Left ventricle myocardium inferior (tissue), 1 donor: ENCODE measurements at regions not wholly inside any gene's neighbourhood (a gene's known extent, or its start where the extent isn't known, plus 50 kb on each side); places are given as distances from the start of the nearest gene placed in this dataset.
"Not testable (repeated sequence)": the region's sequence is repeated elsewhere in the genome, so short reads cannot be mapped to it uniquely, and the experiment has no call there.

Experiments used
- DNase-seq: peaks from one replicate; pipeline ENCODE4 v3.0.0-alpha.2; 2020
- H3K27ac ChIP-seq: fragments of 200-600 bp; replicated peaks from 2 replicates; pipeline ENCODE4 v1.8.0; 2021
- H3K27me3 ChIP-seq: fragments of 200-600 bp; 2 replicates; pipeline ENCODE4 v1.8.0; 2021; ENCODE audit warnings: low read depth
- H3K36me3 ChIP-seq: fragments of 200-600 bp; 2 replicates; pipeline ENCODE4 v1.8.0; 2021
- H3K4me1 ChIP-seq: fragments of 200-600 bp; 2 replicates; pipeline ENCODE4 v1.8.0; 2021
- H3K4me3 ChIP-seq: fragments of 200-600 bp; 2 replicates; pipeline ENCODE4 v1.8.0; 2021; ENCODE audit warnings: mild to moderate bottlenecking, moderate library complexity
- H3K9me3 ChIP-seq: fragments of 200-600 bp; replicated peaks from 2 replicates; pipeline ENCODE4 v1.8.0; 2021
- CTCF ChIP-seq: fragments of 200-600 bp; IDR thresholded peaks from 2 replicates; pipeline ENCODE4 v1.8.0; 2021; ENCODE audit warnings: antibody characterized with exemption, mild to moderate bottlenecking, borderline replicate concordance
- intact Hi-C: fragments of 100-400 bp; cut with micrococcal nuclease; formaldehyde crosslinking; loops from one replicate; pipeline ENCODE4 v1.11.0; 2022
- donor health status: DM: no; HTN: yes; CAD: no; lungs with severe emphysema.

- H3K27me3 ChIP-seq, result peaks cover 21% of the 10 kb centered on the region
- H3K9me3 ChIP-seq, result no peaks in the 10 kb centered on the region
- no peaks in the 10 kb centered on the region for H3K4me1 ChIP-seq
- H3K36me3 ChIP-seq, result no peaks in the 10 kb centered on the region
- no peak for DNase-seq
- no peak overlapping the region for H3K4me3 ChIP-seq
- H3K27ac ChIP-seq, result no peak overlapping the region
- no peak for TF ChIP-seq CTCF
- intact Hi-C loops, result no loop called here
These were observed 76.3 kb upstream of the LMNTD1 start for GRCh38 chr12:25629341-25629740.

- H3K4me1 ChIP-seq, H3K4me3 ChIP-seq, DNase-seq, intact Hi-C loops, H3K9me3 ChIP-seq, H3K27ac ChIP-seq, H3K36me3 ChIP-seq: not testable (repeated sequence)
- peaks cover 21% of the 10 kb centered on the region for H3K27me3 ChIP-seq
These were observed 77.8 kb upstream of the LMNTD1 start for GRCh38 chr12:25630735-25631515.

DNA sequence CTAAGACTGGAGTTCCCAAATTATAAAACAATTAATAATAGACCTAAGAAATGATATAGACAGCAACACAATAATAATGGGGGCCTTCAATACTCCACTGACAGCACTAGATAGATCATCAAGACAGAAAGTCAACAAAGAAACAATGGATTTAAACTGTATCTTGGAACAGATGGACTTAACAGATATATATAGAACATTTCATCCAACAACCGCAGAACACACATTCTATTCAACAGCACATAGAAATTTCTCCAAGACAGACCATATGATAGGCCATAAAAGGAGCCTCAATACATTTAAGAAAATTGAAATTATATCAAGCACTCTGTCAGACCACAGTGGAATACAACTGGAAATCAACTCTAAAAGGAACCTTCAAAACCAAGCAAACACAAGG lies 80.1 kb upstream of the LMNTD1 start:
- H3K4me1 ChIP-seq, H3K4me3 ChIP-seq, intact Hi-C loops, DNase-seq, H3K27ac ChIP-seq, H3K36me3 ChIP-seq: not testable (repeated sequence)
- Histone ChIP-seq H3K9me3 (peaks cover 12% of the 10 kb centered on the region), H3K27me3 (peaks cover 21% of the 10 kb centered on the region)

DNA sequence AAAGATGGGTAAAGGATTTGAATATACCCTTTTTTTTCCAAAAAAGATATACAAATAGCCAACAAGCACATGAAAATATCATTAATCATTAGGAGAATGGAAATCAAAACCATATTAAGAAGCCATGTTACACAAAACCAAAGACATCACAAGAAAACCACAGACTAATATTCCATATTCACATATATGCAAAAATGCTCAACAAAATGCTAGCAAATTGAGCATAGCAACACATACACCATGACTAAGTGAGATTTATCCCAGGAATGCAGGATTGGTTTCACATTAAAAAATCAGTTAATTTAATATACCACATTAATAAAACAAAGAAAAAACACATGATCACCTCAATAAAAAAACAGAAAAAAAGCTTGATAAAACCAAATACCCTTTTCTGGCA lies 84.7 kb upstream of the LMNTD1 start:
- H3K4me1 ChIP-seq, result no peaks in the 10 kb centered on the region
- no peak overlapping the region for H3K27ac ChIP-seq
- intact Hi-C loops, result no loop called here
- no peak for DNase-seq
- no peaks in the 10 kb centered on the region for H3K27me3 ChIP-seq
- no peaks in the 10 kb centered on the region for H3K36me3 ChIP-seq
- TF ChIP-seq CTCF, result no peak
- no peak overlapping the region for H3K4me3 ChIP-seq
- peaks cover 12% of the 10 kb centered on the region for H3K9me3 ChIP-seq

- no peaks in the 10 kb centered on the region for H3K27me3 ChIP-seq
- no peak overlapping the region for H3K27ac ChIP-seq
- no peak overlapping the region for H3K4me3 ChIP-seq
- no peak for DNase-seq
- intact Hi-C loops, result no loop called here
- H3K36me3 ChIP-seq, result no peaks in the 10 kb centered on the region
- no peaks in the 10 kb centered on the region for H3K4me1 ChIP-seq
- H3K9me3 ChIP-seq, result peaks cover 12% of the 10 kb centered on the region
- TF ChIP-seq CTCF, result no peak
These were observed 86.3 kb upstream of the LMNTD1 start for GRCh38 chr12:25639406-25639805.

GRCh38 chr12:25644979-25645378 lies 91.9 kb upstream of the LMNTD1 start:
- intact Hi-C loops, result no loop called here
- no peak overlapping the region for H3K4me3 ChIP-seq
- H3K4me1 ChIP-seq, result peaks cover 4% of the 10 kb centered on the region
- no peaks in the 10 kb centered on the region for H3K36me3 ChIP-seq
- peaks cover 7% of the 10 kb centered on the region for H3K27me3 ChIP-seq
- no peak for DNase-seq
- H3K9me3 ChIP-seq, result no peaks in the 10 kb centered on the region
- TF ChIP-seq CTCF, result no peak
- peak overlapping the region; percentile 39 for H3K27ac ChIP-seq
